ENCODE measurements at regions not wholly inside any gene's neighbourhood (a gene's known extent, or its start where the extent isn't known, plus 50 kb on each side); places are given as distances from the start of the nearest gene placed in this dataset.

GRCh38 chr18:28313602-28314001 is 136.7 kb upstream of the CDH2 start:
- TF ChIP-seq CTCF (IDR thresholded peaks at IDR 0.05; ENCODE audit: borderline replicate concordance, extremely low read depth, low read length, poor library complexity, severe bottlenecking) (no peak), EZH2 (IDR thresholded peaks at IDR 0.05; ENCODE audit: borderline replicate concordance, low read depth, low read length, severe bottlenecking) (no peak)
